GM19328 (cell line): ENCODE measurements at regions not wholly inside any gene's neighbourhood (a gene's known extent, or its start where the extent isn't known, plus 50 kb on each side); places are given as distances from the start of the nearest gene placed in this dataset.

ENCODE experiments used
- ATAC-seq: cut with Tn5 transposase; IDR thresholded peaks from one replicate; pipeline ENCODE4 v1.9.1; 2021; ENCODE audit warnings: mild to moderate bottlenecking, moderate library complexity; ENCODE audit not compliant: unreplicated experiment

DNA sequence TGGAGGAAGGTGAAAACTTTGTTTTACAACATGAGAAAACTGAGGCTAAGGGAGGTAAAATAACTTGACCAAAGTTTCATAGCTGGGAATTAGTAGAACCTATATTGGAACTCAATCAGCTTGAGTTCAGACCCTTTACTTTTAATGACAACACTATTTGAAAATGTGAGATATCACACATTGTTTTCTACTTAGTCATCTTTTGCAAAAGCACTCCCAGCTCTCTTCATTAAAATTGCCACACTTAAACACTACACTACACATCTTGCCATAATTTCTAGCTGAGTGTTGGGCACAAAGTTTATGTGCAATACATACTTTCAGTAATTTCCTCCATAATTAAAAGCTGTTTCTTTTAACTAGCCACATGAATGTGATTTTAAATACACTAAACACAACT is 230.4 kb upstream of the DCBLD2 start:
- no peak for ATAC-seq

DNA sequence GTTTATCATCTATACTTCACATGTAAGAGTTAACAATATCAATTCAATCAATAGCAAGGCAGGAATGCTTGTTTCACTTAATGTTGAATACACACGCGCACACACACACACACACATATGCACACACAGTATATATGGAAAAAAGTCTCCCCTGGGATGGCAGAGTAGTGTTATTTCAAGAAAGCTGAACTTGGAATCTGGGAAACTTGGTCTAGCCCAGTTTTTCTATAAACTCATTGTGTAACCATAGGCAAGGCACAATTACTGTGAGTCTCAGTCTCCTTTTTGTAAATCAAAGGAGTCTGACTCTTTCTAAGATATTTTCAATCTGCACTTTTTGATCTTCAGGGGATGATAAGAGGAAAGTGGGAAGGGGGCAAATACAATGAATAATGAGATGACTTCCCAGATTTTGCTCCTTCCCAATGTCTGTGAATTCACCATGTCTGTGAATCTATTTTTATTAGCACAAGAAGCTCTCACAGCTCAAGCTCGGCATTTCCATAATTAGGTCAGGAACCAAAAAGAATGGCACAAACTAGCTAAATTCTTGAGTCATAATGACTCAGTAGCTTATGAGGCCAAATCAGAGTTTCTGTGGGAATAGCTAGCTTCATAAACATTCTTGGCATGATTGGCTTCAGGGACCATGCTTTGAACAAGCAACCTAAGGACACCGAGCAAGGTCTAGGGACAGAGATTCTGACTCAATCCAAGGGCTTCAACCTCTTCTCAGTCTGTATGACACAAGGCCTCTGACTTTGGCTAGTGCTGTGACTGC is 227.4 kb upstream of the DCBLD2 start:
- ATAC-seq, result no peak

DNA sequence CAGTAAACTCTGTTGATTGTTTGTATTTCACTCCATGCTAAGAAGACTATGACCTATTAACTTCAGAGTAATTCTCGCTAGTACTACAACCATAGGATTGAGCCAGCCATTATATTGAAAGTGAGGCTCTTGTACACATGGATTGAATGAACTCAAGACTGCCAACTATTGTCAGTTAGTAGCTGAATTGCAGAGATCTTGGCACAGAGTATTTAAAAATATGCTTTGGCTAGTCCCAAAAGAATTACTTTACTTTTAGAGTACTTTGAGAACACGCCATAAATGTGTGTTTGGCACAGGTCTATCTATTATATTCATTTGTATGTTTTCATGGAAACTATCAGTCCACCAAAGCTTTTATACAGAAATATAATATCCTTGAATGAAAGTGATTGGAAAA is 226.7 kb upstream of the DCBLD2 start:
- no peak for ATAC-seq

DNA sequence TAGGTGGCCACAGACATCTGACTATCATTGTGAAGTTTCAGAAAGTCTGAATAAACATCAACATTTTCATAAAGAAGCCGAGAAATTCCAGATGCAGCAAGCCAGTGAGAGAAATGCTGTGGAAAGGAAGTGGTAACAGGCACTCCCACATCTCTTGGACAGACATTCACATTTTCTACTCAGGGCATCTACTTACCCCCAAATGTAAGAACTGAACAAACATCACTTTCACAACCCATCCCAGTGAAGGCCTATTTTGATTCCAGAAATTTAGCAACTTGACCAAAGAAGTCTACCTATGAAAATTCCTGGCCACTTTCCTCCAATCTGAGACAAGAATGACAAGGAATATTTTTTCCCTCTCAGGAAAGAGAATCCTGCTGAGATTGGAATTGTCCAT is 224.8 kb upstream of the DCBLD2 start:
- no peak for ATAC-seq

DNA sequence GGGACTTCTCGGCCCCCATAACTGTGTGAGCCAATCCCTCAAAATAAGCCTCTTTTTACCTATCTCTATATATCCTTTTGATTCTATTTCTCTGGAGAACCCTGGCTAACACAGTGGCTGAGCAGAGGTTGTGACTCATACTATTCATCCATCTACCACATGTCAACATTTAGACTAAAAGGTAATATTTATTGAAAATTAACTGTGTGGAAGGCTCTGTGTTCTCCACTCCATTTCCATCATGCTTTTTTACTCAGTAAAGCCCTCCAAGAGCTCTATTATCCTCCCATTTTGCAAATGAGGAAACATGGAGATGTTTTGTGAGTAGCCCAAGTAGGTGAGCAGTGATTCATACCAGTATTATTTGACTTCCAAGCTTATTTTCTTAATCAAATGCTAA is 217.9 kb upstream of the DCBLD2 start:
- no peak for ATAC-seq

DNA sequence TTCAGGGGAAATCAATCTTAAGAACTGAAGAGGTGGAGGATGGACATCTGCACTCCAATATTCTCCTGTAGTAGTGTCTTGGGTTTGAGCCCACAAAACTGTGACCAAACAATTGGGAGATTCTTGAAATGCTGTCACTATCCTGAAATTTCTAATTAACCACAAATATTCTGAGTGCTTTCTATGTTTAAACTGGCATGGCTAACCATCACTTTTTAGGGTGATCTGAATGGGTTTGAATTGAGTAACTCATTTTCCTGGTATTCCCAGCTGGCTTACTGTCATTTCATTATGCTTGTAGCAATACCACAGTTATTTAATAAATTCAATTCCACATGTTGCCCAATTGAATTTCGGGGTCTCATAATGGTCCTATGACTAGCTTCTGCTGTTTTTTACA is 216.9 kb upstream of the DCBLD2 start:
- ATAC-seq, result no peak

DNA sequence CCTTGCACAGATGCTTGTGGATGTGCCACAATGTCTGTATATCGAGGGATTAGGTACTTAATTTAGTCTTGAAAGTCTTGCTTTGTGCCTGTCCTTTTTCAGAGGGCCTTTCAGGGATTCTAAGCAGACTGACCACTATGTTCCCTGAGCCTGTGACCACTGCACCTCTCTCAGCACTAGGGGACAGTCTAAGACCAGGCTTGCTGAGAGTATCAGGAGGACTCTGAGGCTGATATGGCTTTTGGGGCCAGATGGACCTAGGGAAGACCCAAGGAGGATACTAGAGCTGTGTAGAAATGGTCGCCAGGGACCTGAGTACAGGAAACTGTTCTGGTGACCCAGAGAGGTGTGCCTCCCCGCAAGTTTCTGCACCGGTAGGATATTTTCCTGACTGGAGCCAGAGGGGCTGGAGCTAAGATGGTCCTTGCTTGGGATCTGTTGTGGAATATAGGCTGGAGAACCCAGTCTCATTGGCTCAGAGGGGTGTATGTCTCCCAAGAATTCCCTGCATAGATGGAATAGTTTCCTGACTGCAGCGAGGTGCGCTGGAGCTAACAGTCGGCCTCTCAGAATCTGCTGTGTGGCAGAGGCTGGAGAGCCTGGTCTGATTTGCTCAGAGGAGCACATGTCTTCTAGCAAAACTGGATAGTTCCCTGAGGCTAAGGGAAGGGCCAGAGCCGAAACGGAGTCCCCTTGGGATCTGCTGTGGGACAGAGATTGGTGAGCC is 213.2 kb upstream of the DCBLD2 start:
- no peak for ATAC-seq

DNA sequence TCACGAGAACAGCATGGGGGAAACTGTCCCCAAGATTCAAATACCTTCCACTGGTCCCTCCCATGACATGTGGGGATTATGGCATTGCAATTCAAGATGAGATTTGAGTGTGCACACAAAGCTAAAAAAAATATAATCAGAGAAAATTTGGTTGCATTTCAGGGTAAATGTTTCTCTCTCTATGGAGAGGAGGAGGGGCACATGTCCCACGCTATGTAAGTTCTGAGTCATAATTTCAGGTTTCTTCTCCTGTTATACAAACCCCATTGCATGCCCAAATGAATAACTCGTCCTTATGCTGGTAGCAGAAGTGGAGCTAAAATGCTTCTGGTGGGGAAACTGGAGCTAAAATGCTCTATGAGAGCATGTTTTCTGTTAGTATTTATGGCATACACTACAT is 209.7 kb upstream of the DCBLD2 start:
- ATAC-seq, result no peak

DNA sequence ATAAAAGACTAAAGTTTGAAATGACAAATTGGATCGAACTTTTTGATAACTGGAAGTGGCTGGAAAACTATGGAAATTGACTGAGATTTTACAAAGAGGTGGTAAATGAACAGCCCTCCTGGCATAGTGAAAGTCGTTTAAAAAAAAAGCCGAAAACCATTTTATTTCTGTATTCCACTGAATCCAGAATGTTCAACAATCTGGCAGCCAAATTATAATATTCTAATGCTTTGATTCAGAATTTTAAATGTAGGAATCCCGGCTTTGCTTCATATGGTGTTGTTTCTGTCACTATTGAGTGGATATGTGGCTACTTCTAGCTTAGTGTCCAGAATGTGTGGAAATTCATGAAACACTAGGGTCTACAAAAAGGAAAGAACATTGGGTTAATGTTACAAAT is 208.9 kb upstream of the DCBLD2 start:
- no peak for ATAC-seq

DNA sequence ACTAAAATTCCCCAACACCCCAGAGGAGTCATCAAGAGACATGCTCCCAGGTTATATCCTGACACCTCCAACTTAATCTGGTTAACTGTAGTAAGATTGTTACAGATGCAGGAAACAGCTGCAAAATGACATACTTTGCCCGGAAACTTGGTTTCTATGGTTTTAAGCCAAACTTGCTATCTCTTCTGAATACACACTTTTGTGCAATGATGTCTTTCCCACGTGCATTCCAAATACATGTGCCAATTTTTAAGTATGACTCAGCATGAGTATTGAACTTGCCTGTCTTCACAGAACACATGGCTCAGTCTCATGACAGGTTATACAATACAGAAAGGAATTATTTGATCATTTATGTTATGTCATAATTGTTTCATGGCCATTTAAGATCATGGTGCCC is 207.0 kb upstream of the DCBLD2 start:
- ATAC-seq, result no peak

DNA sequence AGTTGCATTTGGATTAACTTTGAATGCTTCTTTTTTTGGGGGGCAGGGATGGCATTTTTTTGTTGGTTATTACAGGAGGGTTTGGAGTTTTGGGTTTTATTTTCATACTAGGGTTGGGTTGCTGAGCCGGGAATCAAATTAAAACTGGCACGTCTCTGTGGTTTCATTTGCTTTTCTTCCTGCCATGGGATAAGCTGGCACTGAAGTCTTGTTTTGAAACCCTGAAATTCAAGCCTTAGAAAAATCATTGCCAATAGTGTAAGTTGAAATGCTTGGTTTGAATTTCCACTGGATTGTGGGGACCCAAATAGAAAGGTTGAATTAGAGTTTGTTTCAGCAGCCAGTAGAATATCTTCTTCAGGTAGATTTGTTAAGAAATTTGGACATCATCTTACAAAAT is 193.1 kb upstream of the DCBLD2 start:
- ATAC-seq, result no peak

DNA sequence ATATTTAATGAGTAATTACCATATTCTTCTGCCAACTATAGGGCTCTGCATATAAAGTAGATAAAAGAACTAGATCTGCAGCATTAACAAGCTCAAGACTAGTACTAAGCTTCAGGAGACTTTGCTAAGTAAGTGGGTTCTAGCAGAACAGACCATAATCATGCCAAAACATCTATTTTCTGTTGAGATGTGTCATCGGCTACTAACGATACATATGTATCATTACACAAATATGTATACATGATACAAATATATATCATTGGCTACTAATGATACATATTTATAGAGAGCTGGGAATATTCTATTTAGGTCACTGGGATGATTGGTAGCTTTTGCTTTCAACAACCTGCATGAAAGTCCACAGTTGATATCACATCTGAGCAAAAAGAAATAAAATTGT is 185.8 kb upstream of the DCBLD2 start:
- no peak for ATAC-seq

DNA sequence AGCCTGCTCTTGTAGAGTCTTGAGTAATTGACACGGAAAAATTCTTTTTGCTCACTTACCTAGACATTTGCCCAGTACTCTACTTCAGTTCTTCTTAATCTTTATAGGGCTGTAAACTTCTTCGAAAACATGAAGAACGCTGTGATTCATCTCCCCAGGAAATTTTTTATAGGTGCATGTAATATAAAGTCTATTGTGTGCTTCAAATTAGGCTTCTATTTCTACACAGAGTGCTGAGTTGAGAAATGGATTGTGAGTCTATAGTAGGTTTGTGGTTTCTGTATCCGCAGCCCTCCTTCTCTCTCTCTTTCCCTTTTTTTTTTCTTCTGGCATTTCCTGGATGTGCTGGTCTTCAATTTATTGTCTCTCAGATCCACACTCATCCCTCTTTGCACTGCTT is 183.3 kb upstream of the DCBLD2 start:
- no peak for ATAC-seq

DNA sequence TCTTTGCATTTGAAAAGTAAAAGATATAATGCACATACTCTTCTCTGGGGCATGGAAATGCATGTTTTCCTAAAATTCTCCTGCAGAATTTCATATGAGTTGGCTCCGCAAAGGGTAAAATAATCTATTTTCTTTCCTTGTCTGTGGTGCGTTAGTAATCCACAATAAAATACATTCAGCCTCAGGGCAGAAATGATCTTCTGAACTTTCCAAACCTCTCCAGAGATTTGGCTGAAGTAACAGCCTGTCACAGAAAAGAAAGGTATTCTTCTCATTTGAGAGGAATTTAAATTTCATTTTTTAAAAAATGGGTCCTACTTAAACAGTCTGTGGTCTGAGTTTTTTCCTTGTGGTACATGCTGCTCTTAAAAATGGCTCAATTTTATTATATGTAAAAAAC is 182.7 kb upstream of the DCBLD2 start:
- no peak for ATAC-seq

DNA sequence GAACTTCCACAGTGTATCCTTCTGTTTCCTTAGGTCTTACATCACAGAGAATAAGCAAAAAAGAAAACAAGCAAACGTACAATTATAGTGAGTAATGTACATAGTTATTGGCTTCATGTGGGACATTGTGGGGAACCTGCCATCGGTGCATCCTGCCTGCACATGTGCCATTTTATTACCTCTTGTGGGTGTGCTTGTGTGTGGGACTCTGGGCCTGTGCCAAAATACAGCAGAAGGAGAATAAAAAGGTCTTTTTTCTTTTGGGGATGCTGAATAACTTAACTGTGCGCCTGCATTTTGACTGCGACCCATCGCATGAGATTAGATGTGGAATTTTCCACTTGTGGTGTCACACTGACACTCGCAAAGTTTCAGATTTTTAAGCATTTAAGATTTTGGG is 169.6 kb upstream of the DCBLD2 start:
- ATAC-seq, result no peak

DNA sequence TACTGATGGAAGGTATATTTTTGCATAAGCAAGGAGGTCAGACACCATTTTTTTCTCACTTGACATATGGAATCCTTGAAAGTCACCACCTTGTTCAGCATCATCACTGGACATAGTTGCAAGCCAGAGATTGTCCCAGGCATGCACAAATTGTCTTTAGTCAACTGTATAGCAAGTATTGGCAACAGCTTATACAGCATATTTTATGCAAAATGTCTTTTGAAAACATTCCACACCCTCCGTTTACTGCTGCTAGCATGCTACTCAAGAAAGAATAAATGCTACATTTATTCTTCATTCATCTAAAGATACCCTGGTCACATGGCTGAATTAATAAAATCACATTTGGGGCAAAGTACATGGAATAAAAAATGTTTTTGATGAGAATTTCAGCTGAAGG is 168.5 kb upstream of the DCBLD2 start:
- ATAC-seq, result no peak

DNA sequence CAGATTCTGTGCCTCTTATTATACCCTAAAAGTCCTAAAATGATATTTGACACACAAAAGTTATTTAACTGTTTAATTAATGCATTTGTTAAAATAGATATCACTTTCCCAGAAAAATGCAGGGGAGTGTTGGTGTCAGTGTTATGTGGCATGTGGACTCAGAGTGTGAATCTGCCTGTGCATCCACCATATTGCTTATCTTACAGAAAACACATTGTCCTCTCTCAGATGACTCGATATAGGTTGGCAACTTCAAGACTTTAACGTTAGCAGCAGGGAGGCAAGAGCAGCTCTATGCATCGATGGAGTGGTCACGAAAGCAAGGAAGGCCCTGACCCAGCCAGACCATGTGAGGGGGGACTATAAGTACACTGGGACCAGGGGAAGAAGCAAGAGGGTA is 165.4 kb upstream of the DCBLD2 start:
- ATAC-seq, result no peak

DNA sequence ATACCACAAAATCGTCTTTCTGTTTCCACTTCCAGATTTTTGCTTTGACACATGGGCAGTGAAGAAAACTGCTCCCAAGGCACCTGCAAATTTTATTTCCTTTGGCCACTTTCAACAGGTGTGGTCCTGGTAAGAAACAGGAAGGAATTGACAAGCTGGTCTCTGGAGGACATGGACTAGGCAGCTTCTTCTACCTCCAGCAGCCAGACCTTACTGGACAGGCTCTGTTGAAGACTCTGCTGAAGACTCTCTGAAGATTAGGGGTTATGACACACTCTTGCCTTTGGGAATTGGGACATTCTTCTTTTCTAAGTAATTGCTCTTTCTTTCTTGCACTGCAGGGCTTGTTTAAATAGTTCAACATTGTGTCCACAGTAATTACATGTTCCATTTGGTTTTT is 147.7 kb upstream of the DCBLD2 start:
- no peak for ATAC-seq

DNA sequence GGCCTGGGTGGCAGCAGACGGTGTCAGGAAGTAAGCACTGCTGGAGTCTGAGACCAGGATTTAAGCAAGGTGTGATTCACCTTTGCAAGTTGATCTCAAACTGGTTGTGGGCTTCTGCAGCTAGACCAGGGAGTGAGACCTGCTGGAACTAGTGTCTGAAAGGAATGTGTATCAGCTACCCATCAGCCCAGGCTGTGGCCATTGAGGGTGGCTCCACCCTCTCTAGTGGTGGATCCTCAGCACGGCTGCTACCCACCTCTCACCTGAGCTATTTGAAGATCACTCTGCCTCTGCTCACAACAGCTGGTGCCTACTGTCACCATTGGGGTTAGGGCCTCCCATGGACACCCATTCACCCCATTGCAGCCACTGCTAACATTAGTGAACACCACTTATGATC is 140.3 kb upstream of the DCBLD2 start:
- no peak for ATAC-seq

DNA sequence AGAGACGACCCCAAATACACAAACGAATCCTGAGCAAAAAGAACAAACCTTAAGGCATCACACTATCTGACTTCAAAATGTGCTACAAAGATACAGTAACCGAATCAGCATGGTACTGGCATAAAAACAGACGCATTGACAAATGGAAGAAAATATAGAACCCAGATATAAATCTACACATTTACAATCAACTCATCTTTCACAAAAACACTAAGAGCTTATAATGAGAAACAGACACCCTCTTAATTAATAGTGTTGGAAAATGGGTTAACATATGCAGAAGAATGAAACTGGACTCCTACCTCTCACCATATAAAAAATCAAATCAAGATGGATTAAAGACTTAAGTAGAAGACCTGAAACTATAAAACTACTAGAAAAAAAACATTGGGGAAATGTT is 130.3 kb upstream of the DCBLD2 start:
- no peak for ATAC-seq

DNA sequence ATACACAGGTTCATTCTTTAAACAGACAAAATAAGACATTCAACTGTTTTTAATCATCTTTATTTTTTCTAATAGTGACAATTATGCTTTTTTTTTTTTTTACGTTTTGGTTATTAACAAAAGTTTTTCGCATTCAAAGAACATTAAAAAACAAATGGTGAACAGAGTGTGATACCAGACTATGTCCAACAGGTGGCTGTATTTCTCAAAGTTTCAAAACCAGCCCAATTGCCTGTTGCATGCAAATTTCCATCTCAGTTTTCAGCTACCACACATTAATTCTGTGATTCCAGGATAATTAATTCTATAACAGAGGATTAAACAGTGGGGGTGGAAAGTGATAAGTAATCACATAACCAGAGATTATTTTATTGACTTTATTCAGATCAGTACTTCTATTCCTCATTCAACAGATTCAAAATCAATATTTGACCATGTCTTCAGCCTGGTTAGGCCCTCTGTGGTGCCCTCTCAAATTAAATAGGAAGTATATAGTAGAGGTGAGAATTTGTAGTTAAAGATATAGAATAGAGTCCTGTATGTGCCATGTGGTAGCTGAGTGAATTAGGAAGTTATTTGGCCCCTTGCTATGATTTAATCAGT is 122.2 kb upstream of the DCBLD2 start:
- ATAC-seq, result peak; percentile 78

DNA sequence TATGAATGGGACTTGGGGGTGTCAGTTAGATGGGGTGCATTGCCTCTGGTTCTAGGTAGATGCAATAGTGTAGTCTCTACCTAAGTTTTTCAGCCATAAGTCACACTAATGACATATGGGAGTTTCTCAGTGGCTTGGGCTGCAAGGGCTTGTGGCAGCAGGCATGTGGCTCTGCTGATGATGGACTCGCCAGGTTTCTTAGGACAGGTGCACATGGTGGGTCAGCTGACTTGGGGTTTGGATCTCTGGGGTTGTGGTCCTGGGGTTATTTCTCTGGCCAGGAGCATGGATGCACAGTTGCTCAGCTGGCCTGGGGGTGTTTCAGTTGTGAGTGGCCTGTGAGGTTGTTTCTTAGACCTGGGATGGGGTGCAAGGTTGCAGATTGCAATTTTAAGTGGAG is 120.0 kb upstream of the DCBLD2 start:
- ATAC-seq, result no peak
